ENCODE measurements at regions not wholly inside any gene's neighbourhood (a gene's known extent, or its start where the extent isn't known, plus 50 kb on each side); places are given as distances from the start of the nearest gene placed in this dataset.

GRCh38 chr12:38956337-38956736 is 50.9 kb upstream of the CPNE8 start:
- H3K9me3 Mint-ChIP-seq = peaks cover 0 to 4% (median 2%) of the 10 kb centered on the region in 7 donors
- ATAC-seq (ENCODE audit: low read depth in 2 of 2) = no peak
- H3K36me3 ChIP-seq (ENCODE audit: control insufficient read depth, insufficient read depth, low read length) = no peaks in the 10 kb centered on the region
- H3K27me3 Mint-ChIP-seq = no peaks in the 10 kb centered on the region
- H3K9me3 ChIP-seq (ENCODE audit: control insufficient read depth in 2 of 2, low read length in 2 of 2) = no peaks in the 10 kb centered on the region
- no peak overlapping the region for H3K27ac ChIP-seq (ENCODE audit: insufficient read depth, low read length, poor library complexity, severe bottlenecking)
- no peak for DNase-seq
- no peaks in the 10 kb centered on the region for H3K27me3 ChIP-seq (ENCODE audit: control insufficient read depth, insufficient read depth, low read length)
- H3K4me3 Mint-ChIP-seq = no peak overlapping the region
- no peaks in the 10 kb centered on the region for H3K4me1 ChIP-seq (ENCODE audit: control insufficient read depth, insufficient read depth, low read length, poor library complexity, severe bottlenecking)
- H3K36me3 Mint-ChIP-seq = no peaks in the 10 kb centered on the region
- no peaks in the 10 kb centered on the region for H3K4me1 Mint-ChIP-seq
- no peak overlapping the region for H3K4me3 ChIP-seq (ENCODE audit: low read depth, low read length)
- H3K27ac Mint-ChIP-seq = no peak overlapping the region

All from CD4-positive, CD25-positive, alpha-beta regulatory T cell (primary cell).